CD14-positive monocyte (primary cell): ENCODE measurements at regions not wholly inside any gene's neighbourhood (a gene's known extent, or its start where the extent isn't known, plus 50 kb on each side); places are given as distances from the start of the nearest gene placed in this dataset.

Source experiments
- DNase-seq, 3 donors: peaks; one replicate each; pipeline ENCODE4 v3.0.0-alpha.2; 2011 to 2022
- H2AFZ ChIP-seq: 2 replicates; pipeline ENCODE4 v1.6.0; 2012; ENCODE audit warnings: mild to moderate bottlenecking, low read depth, low read length, inconsistent platforms; ENCODE audit not compliant: insufficient read depth, poor library complexity, severe bottlenecking
- H3K27ac ChIP-seq, 2 donors: 1 replicate in 1 of 2; 2 replicates in 1 of 2; pipeline ENCODE4 v1.5.1; 2012 to 2013; ENCODE audit warnings: low read length in 2 of 2, control low read depth in 1 of 2, inconsistent platforms in 1 of 2, low read depth in 1 of 2, mild to moderate bottlenecking in 1 of 2
- H3K27me3 ChIP-seq, 2 donors: one replicate each; pipeline versions ENCODE4 v1.6.0 to v1.6.1; 2011 to 2013; ENCODE audit warnings: low read length in 2 of 2; ENCODE audit not compliant: control insufficient read depth in 2 of 2, insufficient read depth in 2 of 2
- H3K36me3 ChIP-seq, 2 donors: replicated peaks in 1 of 2; 1 replicate in 1 of 2; 2 replicates in 1 of 2; pipeline versions ENCODE4 v1.5.1 to v1.6.1; 2012 to 2013; ENCODE audit warnings: low read length in 2 of 2, control low read depth in 1 of 2, inconsistent platforms in 1 of 2, mild to moderate bottlenecking in 1 of 2; ENCODE audit not compliant: insufficient read depth in 2 of 2, control insufficient read depth in 1 of 2
- H3K4me1 ChIP-seq, 2 donors: 1 replicate in 1 of 2; 2 replicates in 1 of 2; pipeline versions ENCODE4 v1.5.1 to v1.6.1; 2012 to 2013; ENCODE audit warnings: low read length in 2 of 2, control low read depth in 1 of 2, inconsistent platforms in 1 of 2, mild to moderate bottlenecking in 1 of 2, moderate library complexity in 1 of 2; ENCODE audit not compliant: insufficient read depth in 2 of 2, control insufficient read depth in 1 of 2
- H3K4me2 ChIP-seq: replicated peaks from 2 replicates; pipeline ENCODE3; 2012; ENCODE audit warnings: low read length, moderate library complexity, mild to moderate bottlenecking; ENCODE audit not compliant: poor library complexity, severe bottlenecking; ENCODE audit errors: extremely low read depth
- H3K4me3 ChIP-seq, 3 experiments: fragments of 200-600 bp in 1 of 3; sonication (generic) in 1 of 3; replicated peaks in 1 of 3; 1 replicate in 2 of 3; 2 replicates in 1 of 3; pipeline ENCODE4 v1.5.1; 2011 to 2013; ENCODE audit warnings: low read length in 3 of 3, mild to moderate bottlenecking in 3 of 3, control low read depth in 2 of 3, low read depth in 2 of 3, inconsistent platforms in 1 of 3, moderate library complexity in 1 of 3
- H3K79me2 ChIP-seq: 2 replicates; pipeline ENCODE4 v1.6.0; 2012; ENCODE audit warnings: mild to moderate bottlenecking, control low read depth, inconsistent platforms, low read length, moderate library complexity; ENCODE audit not compliant: insufficient read depth
- H3K9ac ChIP-seq: 2 replicates; pipeline ENCODE4 v1.6.0; 2017; ENCODE audit warnings: low read length, mild to moderate bottlenecking; ENCODE audit not compliant: insufficient read depth, poor library complexity, severe bottlenecking
- H3K9me3 ChIP-seq, 2 donors: replicated peaks in 1 of 2; 1 replicate in 1 of 2; 2 replicates in 1 of 2; pipeline versions ENCODE4 v1.5.1 to v1.6.1; 2012 to 2013; ENCODE audit warnings: low read length in 2 of 2, control low read depth in 1 of 2; ENCODE audit not compliant: control insufficient read depth in 1 of 2, insufficient read depth in 1 of 2
- H4K20me1 ChIP-seq: 2 replicates; pipeline ENCODE4 v1.6.0; 2012; ENCODE audit warnings: mild to moderate bottlenecking, low read length, control low read depth, moderate library complexity; ENCODE audit not compliant: insufficient read depth
- H3K27ac Mint-ChIP-seq, 7 donors: one replicate each; pipeline ENCODE4 v1.8.0; 2020; ENCODE audit warnings: mild to moderate bottlenecking in 7 of 7, mixed read lengths in 7 of 7, moderate library complexity in 6 of 7, inconsistent platforms in 2 of 7
- H3K27me3 Mint-ChIP-seq, 3 donors: one replicate each; pipeline ENCODE4 v1.8.0; 2021 to 2022; ENCODE audit warnings: low read depth in 3 of 3, mild to moderate bottlenecking in 3 of 3, mixed read lengths in 3 of 3, moderate library complexity in 3 of 3, inconsistent platforms in 1 of 3
- H3K36me3 Mint-ChIP-seq, 2 donors: one replicate each; pipeline ENCODE4 v1.8.0; 2020; ENCODE audit warnings: mixed read lengths in 2 of 2, inconsistent platforms in 1 of 2, mild to moderate bottlenecking in 1 of 2
- H3K4me1 Mint-ChIP-seq: one replicate; pipeline ENCODE4 v1.8.0; 2020; ENCODE audit warnings: mild to moderate bottlenecking, mixed read lengths
- H3K4me3 Mint-ChIP-seq, 2 donors: one replicate each; pipeline ENCODE4 v1.8.0; 2020; ENCODE audit warnings: mild to moderate bottlenecking in 2 of 2, mixed read lengths in 2 of 2, moderate library complexity in 1 of 2
- H3K9me3 Mint-ChIP-seq, 7 donors: one replicate each; pipeline ENCODE4 v1.8.0; 2020 to 2022; ENCODE audit warnings: mixed read lengths in 7 of 7, mild to moderate bottlenecking in 6 of 7, moderate library complexity in 6 of 7, inconsistent platforms in 2 of 7
- CTCF ChIP-seq: fragments of 200-600 bp; IDR thresholded peaks from one replicate; pipeline ENCODE4 v1.8.0; 2022; ENCODE audit warnings: antibody characterized with exemption, mild to moderate bottlenecking
- WGBS: methylation state at CpG from one replicate; pipeline ENCODE4 v1.1.5; 2013; ENCODE audit warnings: missing lambda C conversion rate; ENCODE audit not compliant: insufficient coverage; 5-methylcytosine and 5-hydroxymethylcytosine counted together
- intact Hi-C, 2 donors: fragments of 100-400 bp; cut with micrococcal nuclease; formaldehyde crosslinking; loops; one replicate each; pipeline versions ENCODE4 v1.15.0 to v1.15.1; 2023

- Histone ChIP-seq H4K20me1 (no peaks in the 10 kb centered on the region), H3K4me3 (no peak overlapping the region), H3K27ac (no peak overlapping the region), H3K4me2 (no peak overlapping the region), H2AFZ (no peak overlapping the region), H3K9ac (no peak overlapping the region), H3K79me2 (no peaks in the 10 kb centered on the region), H3K4me1 (peaks cover 12 to 18% of the 10 kb centered on the region in 2 donors), H3K27me3 (peaks cover 0 to 2% of the 10 kb centered on the region in 2 donors), H3K9me3 (no peaks in the 10 kb centered on the region), H3K36me3 (no peaks in the 10 kb centered on the region)
- peaks cover 0 to 4% (median 0%) of the 10 kb centered on the region in 3 donors for H3K27me3 Mint-ChIP-seq
- no peak overlapping the region for H3K4me3 Mint-ChIP-seq
- peak; percentile 2 to 53 (median 16) for DNase-seq
- H3K4me1 Mint-ChIP-seq: peaks cover 23% of the 10 kb centered on the region
- intact Hi-C loops: no loop called here
- H3K27ac Mint-ChIP-seq: peak overlapping the region in 1 of 7 donors; percentile 83
- peaks cover 0 to 4% (median 0%) of the 10 kb centered on the region in 7 donors for H3K9me3 Mint-ChIP-seq
- no peaks in the 10 kb centered on the region for H3K36me3 Mint-ChIP-seq
- 10% methylated on average over 2 of the region's 3 CpGs for WGBS
- no peak for TF ChIP-seq CTCF
These were observed 389.6 kb upstream of the JAG1 start for GRCh38 chr20:11063444-11063843.

- H3K4me3 ChIP-seq: no peak overlapping the region
- intact Hi-C loops: no loop called here
These were observed 391.1 kb upstream of the JAG1 start for GRCh38 chr20:11064946-11065345.

More at GRCh38 chr20:11064946-11065345, 391.1 kb upstream of the JAG1 start:
- H3K4me1 ChIP-seq: peaks cover 12 to 18% of the 10 kb centered on the region in 2 donors
- H3K9me3 ChIP-seq: no peaks in the 10 kb centered on the region
- H3K27me3 Mint-ChIP-seq: peaks cover 0 to 4% (median 0%) of the 10 kb centered on the region in 3 donors
- H4K20me1 ChIP-seq: no peaks in the 10 kb centered on the region
- H3K4me1 Mint-ChIP-seq: peaks cover 23% of the 10 kb centered on the region
- no peaks in the 10 kb centered on the region for H3K36me3 ChIP-seq
- no peak for TF ChIP-seq CTCF
- no peaks in the 10 kb centered on the region for H3K79me2 ChIP-seq
- H3K36me3 Mint-ChIP-seq: no peaks in the 10 kb centered on the region
- no CpG with 5 or more reads among the region's 2 CpGs for whole genome bisulfite sequencing
- DNase-seq: no peak
- H3K9ac ChIP-seq: no peak overlapping the region
- H2AFZ ChIP-seq: no peak overlapping the region
- peaks cover 0 to 2% of the 10 kb centered on the region in 2 donors for H3K27me3 ChIP-seq
- no peak overlapping the region for H3K4me2 ChIP-seq
- H3K27ac Mint-ChIP-seq: no peak overlapping the region
- H3K27ac ChIP-seq: no peak overlapping the region
- H3K9me3 Mint-ChIP-seq: no peaks in the 10 kb centered on the region
- no peak overlapping the region for H3K4me3 Mint-ChIP-seq
